ENCODE measurements at regions not wholly inside any gene's neighbourhood (a gene's known extent, or its start where the extent isn't known, plus 50 kb on each side); places are given as distances from the start of the nearest gene placed in this dataset.

GRCh38 chr5:4518903-4519672 lies 621.0 kb upstream of the ADAMTS16 start:
- ATAC-seq (ENCODE audit: insufficient number of reproducible peaks, low FRiP score, low read depth): no peak
- no peaks in the 10 kb centered on the region for H3K36me3 ChIP-seq
- H3K4me1 ChIP-seq (ENCODE audit: control insufficient read depth in 1 of 2, low read depth in 2 of 2): no peaks in the 10 kb centered on the region
- no peaks in the 10 kb centered on the region for H3K27me3 ChIP-seq (replicated peaks; ENCODE audit: insufficient read depth)
- H3K9me3 ChIP-seq: no peaks in the 10 kb centered on the region
- DNase-seq (ENCODE audit: low spot score): no peak
- H3K27ac ChIP-seq: no peak overlapping the region
- no peak overlapping the region for H3K4me3 ChIP-seq
- TF ChIP-seq CTCF (IDR thresholded peaks at IDR 0.05): no peak

- ATAC-seq (ENCODE audit: insufficient number of reproducible peaks, low FRiP score, low read depth): no peak
- H3K27ac ChIP-seq: no peak overlapping the region
- no peaks in the 10 kb centered on the region for H3K36me3 ChIP-seq
Measured at GRCh38 chr5:4520559-4520958, 619.6 kb upstream of the ADAMTS16 start.

GRCh38 chr5:4523038-4523437 lies 617.1 kb upstream of the ADAMTS16 start:
- no peak overlapping the region for H3K4me3 ChIP-seq
- DNase-seq (ENCODE audit: low spot score) (no peak), ATAC-seq (ENCODE audit: insufficient number of reproducible peaks, low FRiP score, low read depth) (no peak)
- H3K9me3 ChIP-seq: no peaks in the 10 kb centered on the region
- TF ChIP-seq CTCF (IDR thresholded peaks at IDR 0.05): no peak
- H3K27me3 ChIP-seq (replicated peaks; ENCODE audit: insufficient read depth): no peaks in the 10 kb centered on the region
- no peaks in the 10 kb centered on the region for H3K4me1 ChIP-seq (ENCODE audit: control insufficient read depth in 1 of 2, low read depth in 2 of 2)
- H3K27ac ChIP-seq: no peak overlapping the region
- no peaks in the 10 kb centered on the region for H3K36me3 ChIP-seq

More at GRCh38 chr5:4520559-4520958, 619.6 kb upstream of the ADAMTS16 start:
- DNase-seq (ENCODE audit: low spot score): no peak
- no peak for TF ChIP-seq CTCF (IDR thresholded peaks at IDR 0.05)
- no peaks in the 10 kb centered on the region for H3K27me3 ChIP-seq (replicated peaks; ENCODE audit: insufficient read depth)
- no peak overlapping the region for H3K4me3 ChIP-seq
- no peaks in the 10 kb centered on the region for H3K9me3 ChIP-seq
- H3K4me1 ChIP-seq (ENCODE audit: control insufficient read depth in 1 of 2, low read depth in 2 of 2): no peaks in the 10 kb centered on the region

GRCh38 chr5:4531756-4532704 lies 608.1 kb upstream of the ADAMTS16 start:
- no peaks in the 10 kb centered on the region for H3K9me3 ChIP-seq
- ATAC-seq (ENCODE audit: insufficient number of reproducible peaks, low FRiP score, low read depth) (no peak), DNase-seq (ENCODE audit: low spot score) (no peak)
- no peak overlapping the region for H3K4me3 ChIP-seq
- no peaks in the 10 kb centered on the region for H3K4me1 ChIP-seq (ENCODE audit: control insufficient read depth in 1 of 2, low read depth in 2 of 2)
- no peak for TF ChIP-seq CTCF (IDR thresholded peaks at IDR 0.05)
- no peaks in the 10 kb centered on the region for H3K36me3 ChIP-seq
- no peak overlapping the region for H3K27ac ChIP-seq
- no peaks in the 10 kb centered on the region for H3K27me3 ChIP-seq (replicated peaks; ENCODE audit: insufficient read depth)

GRCh38 chr5:4532705-4533080 lies 607.4 kb upstream of the ADAMTS16 start:
- Histone ChIP-seq H3K36me3 (no peaks in the 10 kb centered on the region), H3K4me3 (no peak overlapping the region), H3K4me1 (ENCODE audit: control insufficient read depth in 1 of 2, low read depth in 2 of 2) (no peaks in the 10 kb centered on the region), H3K9me3 (no peaks in the 10 kb centered on the region), H3K27ac (no peak overlapping the region), H3K27me3 (replicated peaks; ENCODE audit: insufficient read depth) (no peaks in the 10 kb centered on the region)
- DNase-seq (ENCODE audit: low spot score): no peak
- ATAC-seq (ENCODE audit: insufficient number of reproducible peaks, low FRiP score, low read depth): no peak
- TF ChIP-seq CTCF (IDR thresholded peaks at IDR 0.05): no peak

Data from thoracic aorta (tissue), 2 donors.